T47D (cell line): ENCODE measurements at regions not wholly inside any gene's neighbourhood (a gene's known extent, or its start where the extent isn't known, plus 50 kb on each side); places are given as distances from the start of the nearest gene placed in this dataset.
A peak's percentile ranks its signal among the peaks of the same experiment; 100 is the strongest.
"Not testable (repeated sequence)": the region's sequence is repeated elsewhere in the genome, so short reads cannot be mapped to it uniquely, and the experiment has no call there.

ENCODE experiments used
- DNase-seq, 2 experiments: peaks; one replicate each; pipeline versions ENCODE4 v3.0.0 to v3.0.0-alpha.2; 2011 to 2012; ENCODE audit warnings: low read depth in 1 of 2, low spot score in 1 of 2
- JUND ChIP-seq: IDR thresholded peaks from 2 replicates; pipeline ENCODE4 v1.6.1; 2012; ENCODE audit warnings: low read depth
- in situ Hi-C: cut with HindIII; loops from 2 replicates; pipeline ENCODE4 v1.10.0; 2016; ENCODE audit warnings: low sequenced_read_pairs, low pct_unique_long_range_greater_than_20kb

DNA sequence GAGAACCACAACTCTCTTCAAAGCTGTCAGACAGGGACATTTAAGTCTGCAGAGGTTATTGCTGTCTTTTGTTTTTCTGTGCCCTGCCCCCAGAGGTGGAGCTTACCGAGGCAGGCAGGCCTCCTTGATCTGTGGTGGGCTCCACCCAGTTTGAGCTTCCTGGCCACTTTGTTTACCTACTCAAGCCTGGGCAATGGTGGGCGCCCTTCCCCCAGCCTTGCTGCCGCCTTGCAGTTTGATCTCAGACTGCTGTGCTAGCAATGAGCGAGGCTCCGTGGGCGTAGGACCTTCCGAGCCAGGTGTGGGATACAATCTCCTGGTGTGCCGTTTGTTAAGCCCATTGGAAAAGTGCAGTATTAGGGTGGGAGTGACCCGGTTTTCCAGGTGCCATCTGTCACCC lies 822.1 kb downstream of the KCNMA1 start:
- DNase-seq, in situ Hi-C loops: not testable (repeated sequence)

DNA sequence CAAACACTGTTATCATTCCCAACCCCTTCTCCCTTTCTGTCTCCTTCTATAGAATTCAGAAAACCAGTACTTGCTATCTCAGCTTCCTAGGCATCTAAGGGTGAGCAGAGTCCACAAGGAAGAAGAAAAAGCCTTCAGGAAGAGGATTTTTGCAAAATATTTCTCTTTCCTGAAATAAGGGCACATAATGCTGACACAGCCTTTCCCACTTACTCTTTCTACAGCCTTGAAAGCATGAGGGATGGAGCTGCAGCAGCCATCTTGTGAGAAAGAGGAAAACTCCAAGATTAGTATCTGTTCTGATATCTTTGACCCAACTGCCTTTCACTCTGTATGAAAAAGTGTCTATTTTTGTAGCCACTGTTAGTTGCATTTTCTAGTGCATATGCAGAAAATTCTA lies 826.2 kb downstream of the KCNMA1 start:
- no peak for DNase-seq
- in situ Hi-C loops = no loop called here
- no peak for TF ChIP-seq JUND

DNA sequence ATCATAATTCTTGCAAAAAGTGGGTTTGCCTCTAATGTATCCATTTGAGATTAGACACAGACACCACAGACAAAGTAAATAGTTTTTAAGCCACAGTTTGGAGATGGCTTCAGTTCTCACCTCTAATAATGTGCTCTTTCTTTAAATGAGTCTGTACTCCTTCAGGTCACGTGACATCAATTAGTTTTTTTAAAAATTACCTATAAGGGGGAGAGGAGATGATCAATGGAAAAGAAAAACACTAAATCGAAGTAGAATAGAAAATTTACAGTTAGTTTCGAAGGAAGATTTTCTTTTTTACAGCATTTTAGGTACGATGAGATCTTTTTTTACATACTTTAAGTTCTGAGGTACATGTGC lies 849.2 kb downstream of the KCNMA1 start:
- in situ Hi-C loops = no loop called here
- no peak for TF ChIP-seq JUND
- no peak for DNase-seq

DNA sequence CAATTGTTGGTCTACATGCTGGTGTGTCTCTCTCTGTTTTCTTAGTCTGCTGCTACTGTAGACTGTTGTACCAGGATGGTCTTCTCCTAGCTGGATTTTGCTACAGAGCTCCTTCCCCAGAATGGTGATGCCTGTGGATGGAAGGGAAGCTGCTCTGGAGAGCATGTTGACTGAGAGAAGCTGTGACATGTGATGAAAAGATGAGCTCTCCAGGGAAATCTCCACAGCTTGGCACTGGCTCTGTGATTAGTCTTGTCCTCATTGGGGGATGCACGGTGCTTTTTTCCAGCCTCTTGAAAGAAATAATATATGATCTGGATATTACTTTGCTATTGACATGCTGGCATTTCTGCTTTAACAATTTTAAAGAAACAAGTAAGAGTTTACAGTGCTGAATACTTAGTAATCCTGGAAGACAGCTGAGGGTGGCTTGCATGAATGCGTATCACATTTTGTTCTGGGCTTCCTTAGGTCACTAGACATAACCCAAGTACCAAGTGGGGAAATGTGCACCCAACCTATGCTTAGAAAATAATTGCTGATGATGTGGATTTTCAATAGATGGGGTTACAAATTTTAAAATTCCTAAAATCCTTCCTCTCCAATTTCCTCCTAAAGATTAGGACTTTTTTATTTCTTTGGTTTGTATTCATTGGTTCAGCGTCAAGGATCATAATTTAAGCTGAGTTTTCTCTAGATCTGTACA lies 849.7 kb downstream of the KCNMA1 start:
- TF ChIP-seq JUND = no peak
- no peak for DNase-seq
- in situ Hi-C loops = no loop called here

DNA sequence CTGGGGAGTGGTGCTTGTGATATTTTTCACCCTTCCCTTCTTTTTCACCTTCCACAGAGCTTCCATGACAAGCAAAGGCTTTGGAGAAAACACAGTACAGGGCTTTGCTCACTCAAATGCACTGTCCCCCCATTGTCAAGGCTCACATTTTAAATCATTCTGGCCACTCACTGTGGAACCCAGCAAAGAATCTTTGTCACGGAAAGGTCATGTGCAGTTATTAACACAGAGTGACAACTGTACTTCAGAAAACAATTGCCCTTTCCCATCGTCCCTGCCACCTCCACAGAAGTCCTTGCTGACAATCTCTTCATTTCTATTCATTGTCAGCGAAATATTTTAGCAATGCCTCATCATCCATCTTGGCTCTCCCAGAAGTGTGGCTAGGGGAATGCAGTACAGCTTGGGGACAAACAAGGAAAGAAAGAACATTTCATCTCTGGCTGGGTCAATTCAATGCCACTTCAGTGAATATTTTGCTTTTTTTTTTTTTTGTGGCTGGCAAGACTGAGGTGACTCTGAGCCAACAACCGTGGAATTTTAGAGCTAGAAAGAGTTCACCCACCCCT lies 851.0 kb downstream of the KCNMA1 start:
- no peak for TF ChIP-seq JUND
- no peak for DNase-seq
- in situ Hi-C loops = no loop called here

DNA sequence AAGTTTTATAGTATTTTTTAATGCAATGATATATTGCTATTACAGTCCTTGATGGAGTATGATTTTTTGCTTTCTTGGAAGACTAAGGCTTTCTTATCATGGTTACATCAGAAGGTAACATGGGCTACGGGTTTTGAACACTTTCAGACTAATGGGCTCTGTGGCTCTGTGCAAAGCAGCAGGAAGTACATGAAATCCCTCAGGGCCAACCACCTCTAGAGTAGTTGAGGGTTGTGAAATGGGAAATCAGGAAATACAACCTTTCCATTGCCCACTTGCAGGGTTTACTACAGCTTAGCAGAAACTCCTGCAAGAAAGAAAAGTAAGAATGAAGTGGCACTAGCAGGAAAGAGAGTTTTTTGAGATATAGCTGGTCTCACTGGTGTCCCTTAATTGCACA lies 853.5 kb downstream of the KCNMA1 start:
- no peak for TF ChIP-seq JUND
- in situ Hi-C loops = no loop called here
- DNase-seq = peak in 1 of 2 experiments; percentile 12

DNA sequence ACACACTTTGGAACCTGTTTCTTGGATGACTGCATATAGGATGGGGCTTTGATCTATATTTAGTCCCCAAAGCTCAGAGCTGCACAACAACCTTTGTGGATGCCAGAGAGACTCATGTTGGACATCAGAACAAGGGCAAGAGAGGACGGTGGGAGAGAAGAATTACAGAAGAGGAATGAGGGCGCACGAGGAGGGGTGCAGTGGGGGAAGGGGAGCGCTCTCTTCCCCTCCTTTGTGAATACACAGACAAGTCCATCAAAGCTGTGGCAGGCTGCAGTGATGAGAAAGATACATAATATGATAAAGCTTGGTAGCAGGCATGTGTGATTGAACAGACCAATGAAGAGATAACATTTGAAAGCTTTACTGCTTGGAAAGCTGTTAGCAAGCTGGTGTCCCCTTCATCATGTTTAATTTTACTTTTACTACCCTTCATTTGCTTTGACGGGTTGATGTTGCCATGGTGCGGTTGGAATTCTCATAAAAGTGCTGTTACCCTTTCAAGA lies 857.8 kb downstream of the KCNMA1 start:
- DNase-seq = no peak
- TF ChIP-seq JUND = no peak
- in situ Hi-C loops = no loop called here

DNA sequence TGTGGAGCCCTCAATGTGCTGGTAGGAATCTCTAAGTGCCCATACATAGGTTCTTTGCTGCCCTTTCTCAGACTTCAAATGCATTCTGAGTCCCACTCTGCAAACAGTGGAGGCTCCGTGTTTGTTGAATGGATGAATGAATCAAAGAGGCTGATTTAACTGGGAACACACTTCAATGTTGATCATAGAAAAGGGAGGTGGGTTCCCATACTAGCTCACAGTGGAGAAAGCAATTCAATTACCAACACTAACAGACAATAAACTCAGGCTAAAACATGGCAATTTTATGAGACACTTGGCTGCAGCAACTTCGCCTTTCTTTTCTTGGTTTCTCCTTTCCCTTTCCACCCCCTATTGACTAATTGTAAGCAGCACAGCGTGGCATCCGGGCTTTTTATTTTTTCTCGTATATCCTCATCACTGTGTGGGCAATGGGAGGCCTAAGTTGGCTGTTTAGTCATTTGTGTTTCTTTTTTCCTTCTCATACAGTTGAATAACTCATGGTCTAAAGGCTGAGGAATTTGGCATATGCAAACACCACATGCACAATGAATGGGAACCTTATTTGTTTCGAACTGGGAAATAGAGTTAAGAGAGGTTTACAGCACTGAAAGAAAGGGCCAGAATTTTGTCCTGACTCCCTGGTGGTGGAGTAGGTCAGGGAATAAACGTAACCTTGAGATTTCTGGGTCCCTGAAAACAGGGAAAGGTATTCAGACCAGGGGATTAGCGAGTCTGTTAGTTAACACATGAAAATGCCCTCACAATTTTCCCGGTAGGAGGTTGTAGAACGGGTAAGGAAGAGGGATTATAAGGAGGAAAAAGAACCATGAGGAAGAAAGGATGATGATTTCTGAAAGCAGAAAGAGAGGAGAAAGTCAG lies 858.5 kb downstream of the KCNMA1 start:
- in situ Hi-C loops = no loop called here
- peak in 1 of 2 experiments; percentile 39 for DNase-seq
- no peak for TF ChIP-seq JUND

DNA sequence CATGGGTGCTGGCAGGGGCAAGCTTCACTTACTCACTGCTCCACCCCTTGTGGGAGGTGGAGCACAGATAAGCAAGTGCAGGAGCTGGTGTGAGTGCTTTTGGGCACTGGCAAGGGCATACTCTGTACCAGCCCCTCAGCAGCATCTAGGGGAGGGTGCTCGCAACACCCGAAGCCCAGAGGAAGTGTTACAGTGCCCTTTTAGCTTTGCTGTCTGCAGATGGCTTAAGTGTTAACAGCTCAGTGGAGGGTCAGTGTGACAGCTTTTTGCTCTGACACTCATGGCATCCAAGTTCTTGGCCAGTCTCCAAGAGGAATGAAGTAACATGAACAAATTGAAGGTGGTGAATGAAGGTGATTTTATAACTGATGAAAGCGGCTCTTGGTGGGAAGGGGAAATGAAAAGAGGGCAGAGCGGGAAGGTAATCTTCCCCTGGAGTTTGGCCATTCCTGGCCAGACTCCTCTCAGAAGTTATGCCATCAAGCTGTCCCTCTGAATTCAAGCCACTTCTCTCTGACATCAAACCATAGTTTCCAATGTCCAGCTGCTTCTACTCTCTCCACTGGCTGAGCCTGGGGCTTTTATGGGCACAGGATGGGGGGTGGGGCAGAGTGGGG lies 862.5 kb downstream of the KCNMA1 start:
- no peak for TF ChIP-seq JUND
- no peak for DNase-seq
- in situ Hi-C loops = no loop called here

DNA sequence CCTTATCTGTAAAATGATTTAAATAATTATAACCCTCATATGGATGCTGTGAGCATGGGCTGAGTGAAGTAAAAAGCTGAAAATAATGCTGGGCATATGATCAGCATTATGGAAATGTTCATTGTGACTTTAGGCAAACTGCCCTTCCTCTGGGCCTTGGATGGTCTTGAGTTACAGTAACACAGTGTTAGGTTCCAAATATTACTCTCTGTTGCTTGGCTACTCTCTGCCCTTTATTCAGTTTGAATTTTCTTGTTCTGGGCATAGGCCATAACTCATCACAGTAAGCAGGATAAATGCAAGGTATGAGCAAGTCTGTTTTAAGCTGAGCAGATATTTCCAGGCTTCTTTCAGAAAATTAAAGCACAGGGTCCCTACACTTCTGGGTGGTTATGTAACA lies 868.0 kb downstream of the KCNMA1 start:
- no peak for DNase-seq
- in situ Hi-C loops = no loop called here
- no peak for TF ChIP-seq JUND

DNA sequence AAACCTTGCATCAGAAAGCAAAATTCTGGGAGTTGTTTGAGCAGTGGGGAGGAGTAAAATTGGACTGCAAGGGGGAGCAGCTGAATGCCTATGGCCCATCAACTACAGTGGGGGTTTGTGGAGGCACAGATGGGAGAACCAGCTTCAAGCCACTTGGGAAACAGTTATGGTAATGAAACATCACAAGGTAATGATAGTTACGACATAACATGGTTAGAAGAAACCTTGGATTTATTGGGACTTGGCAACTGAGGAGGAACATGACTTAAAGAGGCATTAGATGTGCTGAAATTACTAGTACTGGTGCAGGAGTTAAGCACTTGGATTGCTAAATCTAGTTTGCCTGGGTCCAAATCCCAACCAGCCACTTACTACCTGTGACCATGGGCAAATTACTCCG lies 868.4 kb downstream of the KCNMA1 start:
- DNase-seq = no peak
- in situ Hi-C loops = no loop called here
- no peak for TF ChIP-seq JUND

DNA sequence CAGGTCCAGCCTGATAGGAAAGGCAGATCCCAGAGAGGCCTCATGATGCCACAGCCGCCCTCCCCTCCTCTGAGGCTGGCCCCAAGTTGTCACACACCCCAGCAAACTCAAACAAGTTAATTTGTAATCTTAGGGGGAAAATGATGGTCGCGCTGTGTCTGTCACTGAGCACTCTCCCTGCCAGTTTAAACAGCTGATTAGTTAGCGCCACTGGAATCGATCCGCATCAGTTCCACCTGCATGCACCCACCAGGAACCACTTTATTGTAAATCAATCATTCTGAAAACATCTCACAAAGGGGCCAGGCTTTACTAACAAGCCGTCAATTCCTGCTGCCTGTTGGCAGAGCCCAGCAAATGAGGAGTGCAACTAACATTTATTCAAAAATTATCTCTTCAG lies 870.9 kb downstream of the KCNMA1 start:
- in situ Hi-C loops = no loop called here
- DNase-seq = no peak
- TF ChIP-seq JUND = no peak

DNA sequence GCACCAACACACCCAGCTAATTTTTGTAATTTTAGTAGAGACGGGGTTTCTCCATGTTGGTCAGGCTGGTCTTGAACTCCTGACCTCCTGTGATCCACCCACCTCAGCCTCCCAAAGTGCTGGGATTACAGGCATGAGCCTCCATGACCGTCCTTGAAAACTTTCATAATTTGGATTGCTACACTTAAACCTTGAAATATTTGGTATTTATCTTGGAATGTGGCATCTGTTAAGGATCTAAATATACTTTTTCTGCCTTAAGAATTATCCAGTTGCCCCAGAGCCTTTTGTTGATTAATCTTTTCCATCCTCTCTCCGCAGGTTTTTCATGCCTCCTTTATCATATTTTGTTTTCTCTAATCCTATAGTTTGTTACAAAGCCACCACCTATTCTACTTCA lies 872.7 kb downstream of the KCNMA1 start:
- in situ Hi-C loops, DNase-seq: not testable (repeated sequence)
